ENCODE measurements at regions not wholly inside any gene's neighbourhood (a gene's known extent, or its start where the extent isn't known, plus 50 kb on each side); places are given as distances from the start of the nearest gene placed in this dataset.

DNA sequence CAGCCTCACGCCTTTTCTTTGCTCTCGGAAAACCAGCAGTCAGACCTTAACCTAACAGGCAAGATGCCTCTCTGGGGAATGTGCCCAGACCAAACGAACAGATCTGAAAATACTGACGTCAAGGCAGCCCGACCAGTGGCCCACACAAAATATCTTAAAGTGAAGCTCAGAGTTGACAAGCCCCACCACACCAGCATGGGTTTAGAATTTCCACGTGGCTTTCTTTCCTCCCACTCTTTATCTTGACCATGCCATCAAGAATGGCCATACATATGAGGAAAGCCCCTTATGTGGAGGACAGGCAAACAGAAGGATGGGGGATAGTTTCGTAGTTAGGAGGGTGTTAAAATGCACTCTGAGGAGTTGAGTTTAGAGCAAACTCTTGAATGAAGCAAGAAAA lies 89.8 kb downstream of the MRPL32 start:
- no peak for TF ChIP-seq EZH2 (IDR thresholded peaks at IDR 0.05; ENCODE audit: insufficient read depth, poor library complexity, severe bottlenecking)
- TF ChIP-seq EZH2phosphoT487 (IDR thresholded peaks at IDR 0.05; ENCODE audit: insufficient read depth, low read depth), result no peak

Data from GM23248 (cell line).